GM19240 (cell line): ENCODE measurements at regions not wholly inside any gene's neighbourhood (a gene's known extent, or its start where the extent isn't known, plus 50 kb on each side); places are given as distances from the start of the nearest gene placed in this dataset.

Source experiments
- DNase-seq: peaks from one replicate; pipeline ENCODE4 v3.0.0; 2011; ENCODE audit warnings: low spot score; ENCODE audit not compliant: insufficient read length

DNA sequence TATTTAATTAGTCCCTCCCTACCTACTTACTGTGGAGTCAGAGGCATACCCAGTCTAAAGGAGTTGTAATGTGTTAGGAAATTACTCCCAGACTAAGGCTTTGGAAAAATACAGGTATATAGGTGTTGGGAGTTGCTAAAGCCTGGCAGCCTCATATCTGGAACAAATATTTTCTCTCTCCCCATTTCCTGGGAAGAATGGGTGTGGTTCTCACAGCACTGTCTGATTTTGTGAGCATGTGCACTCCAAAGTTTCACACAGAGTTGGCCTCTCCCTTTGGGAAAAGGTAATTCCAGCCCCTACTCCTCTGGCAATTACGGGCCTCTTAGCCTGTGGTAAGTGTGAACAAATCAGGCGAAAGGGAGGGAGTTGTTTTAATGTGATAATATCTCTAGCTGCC, 187.0 kb downstream of the MID1IP1 start:
- no peak for DNase-seq

- no peak for DNase-seq
Observed at GRCh38 chrX:38989076-38989475, 187.8 kb downstream of the MID1IP1 start.

DNA sequence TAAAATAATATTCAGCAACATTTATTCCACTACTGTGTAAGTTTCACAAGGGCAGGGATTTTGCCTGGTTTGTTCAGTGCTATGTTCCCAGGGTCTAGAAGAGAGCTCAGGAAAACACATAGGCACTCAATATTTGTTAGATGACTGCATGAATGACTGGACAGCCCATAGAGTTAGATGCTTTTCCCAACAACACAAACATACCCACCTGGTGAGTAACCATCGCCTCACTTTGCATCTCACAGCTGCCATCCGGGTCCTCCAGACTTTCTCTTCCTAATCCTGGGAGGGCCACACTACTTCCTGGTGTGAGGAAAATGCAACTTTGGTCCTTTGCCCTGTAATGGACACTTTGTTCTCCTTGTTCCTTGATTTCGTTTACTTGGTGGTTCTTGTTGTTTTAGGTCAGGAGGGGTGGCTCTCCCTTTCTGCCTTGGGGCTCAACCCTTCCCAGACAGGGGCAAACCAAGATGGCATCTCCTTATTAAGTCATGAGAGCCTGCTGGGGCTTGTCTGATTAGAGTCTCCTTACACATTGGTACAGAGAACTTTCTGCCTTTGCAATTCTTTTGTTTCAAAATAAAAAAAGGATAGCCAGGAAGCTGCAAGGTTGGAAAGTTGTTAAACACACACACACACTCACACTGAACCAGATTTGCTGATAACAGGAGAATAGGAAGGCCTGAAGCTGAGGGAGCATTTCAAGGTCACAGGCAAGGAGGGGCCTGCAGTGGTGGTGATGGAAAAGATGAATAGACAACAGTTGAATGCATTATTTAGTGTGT, 190.6 kb downstream of the MID1IP1 start:
- no peak for DNase-seq

- DNase-seq: no peak
Observed at GRCh38 chrX:38992441-38993096, 191.3 kb downstream of the MID1IP1 start.

DNA sequence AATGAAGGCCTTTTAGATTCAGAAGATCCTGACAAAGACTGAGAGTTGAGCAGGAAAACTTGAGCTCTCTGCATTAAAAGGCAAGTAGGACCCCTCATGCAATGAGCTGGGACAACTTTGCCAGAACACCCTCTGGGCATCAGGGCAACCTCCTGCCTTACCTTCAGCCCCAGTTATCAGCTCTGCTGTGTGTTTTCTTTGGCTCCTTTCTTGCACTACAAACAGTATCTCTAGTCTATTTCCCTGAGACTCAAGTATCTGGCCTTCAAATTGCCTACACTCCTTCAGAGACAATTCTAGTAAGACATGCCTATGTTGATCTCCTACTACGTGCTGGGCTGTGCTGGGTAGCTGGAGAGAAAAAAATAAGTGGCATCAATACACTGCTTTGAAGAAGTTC, 192.2 kb downstream of the MID1IP1 start:
- DNase-seq: no peak

DNA sequence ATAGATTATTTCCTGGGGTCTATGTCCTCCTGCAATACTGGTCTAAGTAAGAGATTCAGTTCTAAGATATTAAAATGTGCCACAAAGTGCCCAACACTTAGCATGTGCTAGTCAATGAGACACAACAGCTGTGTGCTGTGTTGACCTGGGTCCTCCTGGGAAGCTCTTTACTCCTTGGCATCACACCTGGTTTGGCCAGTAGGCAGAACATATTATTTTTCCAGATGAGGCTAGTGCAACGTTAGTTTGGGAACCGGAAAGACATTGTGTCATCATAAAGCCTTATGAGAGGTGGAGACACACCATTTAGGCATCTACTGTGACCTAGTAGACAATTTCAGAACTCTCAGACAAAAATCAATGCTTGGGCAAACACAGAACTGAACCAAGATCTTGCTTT, 197.8 kb downstream of the MID1IP1 start:
- no peak for DNase-seq

GRCh38 chrX:38999967-39000745, 198.9 kb downstream of the MID1IP1 start:
- no peak for DNase-seq

GRCh38 chrX:39000802-39001201, 199.5 kb downstream of the MID1IP1 start:
- no peak for DNase-seq

DNA sequence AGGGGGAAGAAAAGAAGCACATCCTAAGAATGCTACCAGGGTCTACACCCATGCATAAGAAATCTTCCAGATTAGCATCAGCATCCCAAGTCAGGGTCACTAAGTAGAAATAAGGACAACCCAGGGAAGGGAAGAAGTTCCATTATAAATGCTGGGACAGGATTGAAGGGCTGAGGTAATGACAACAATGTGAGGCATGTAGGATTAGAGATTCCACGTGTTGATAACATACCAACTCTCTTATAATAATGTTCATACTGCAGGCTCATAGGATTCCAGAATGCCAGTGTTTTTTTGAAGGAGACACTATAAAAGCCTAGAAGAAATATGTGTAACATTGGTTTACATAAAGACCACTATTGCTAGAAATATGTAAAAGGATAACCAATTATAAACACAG, 201.2 kb downstream of the MID1IP1 start:
- no peak for DNase-seq

DNA sequence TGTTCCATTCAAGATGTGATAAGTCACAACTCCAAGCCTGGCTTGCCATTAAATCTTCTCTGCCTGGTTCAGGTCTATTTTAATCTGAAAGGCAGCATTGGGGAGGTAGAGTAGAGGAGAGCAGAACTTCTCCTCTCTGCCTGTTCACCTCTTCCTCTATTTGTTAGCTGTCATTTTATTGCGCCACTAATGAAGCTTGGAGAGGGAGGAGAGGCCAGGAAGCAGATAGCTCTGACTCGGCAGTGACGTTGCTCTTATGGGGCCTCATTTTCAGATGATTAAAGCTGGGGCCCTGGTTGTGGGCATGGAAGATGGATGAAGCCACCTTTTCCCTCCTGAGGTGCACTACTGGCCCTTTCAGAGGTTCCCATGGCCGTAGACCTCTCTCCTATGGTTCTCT, 207.3 kb downstream of the MID1IP1 start:
- no peak for DNase-seq

GRCh38 chrX:39011454-39012221, 210.4 kb downstream of the MID1IP1 start:
- no peak for DNase-seq

- DNase-seq: no peak
Observed at GRCh38 chrX:39012621-39013111, 211.4 kb downstream of the MID1IP1 start.

- DNase-seq: no peak
Observed at GRCh38 chrX:39016556-39016955, 215.3 kb downstream of the MID1IP1 start.

GRCh38 chrX:39017077-39017476, 215.8 kb downstream of the MID1IP1 start:
- no peak for DNase-seq

GRCh38 chrX:39017716-39018115, 216.5 kb downstream of the MID1IP1 start:
- no peak for DNase-seq

DNA sequence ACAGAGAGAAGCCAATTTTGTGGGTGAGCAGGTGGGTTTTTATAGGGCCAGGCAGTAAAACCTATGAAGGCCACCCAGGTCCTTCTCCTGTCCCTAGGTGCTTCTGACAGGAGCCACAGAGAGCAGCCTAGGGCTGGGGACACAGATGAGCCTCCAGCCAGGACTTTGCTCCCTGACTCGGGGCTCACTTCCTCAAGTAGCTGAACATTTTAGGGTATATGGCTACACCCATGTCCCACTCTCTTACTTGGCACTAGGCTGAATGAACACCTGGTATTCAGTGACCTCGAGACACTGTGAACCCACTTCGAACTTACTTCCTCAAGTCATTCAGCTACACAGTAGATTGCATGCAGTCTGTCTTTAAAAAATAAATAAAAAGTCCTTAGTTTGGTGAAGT, 217.3 kb downstream of the MID1IP1 start:
- DNase-seq: no peak

GRCh38 chrX:39019056-39019455, 217.8 kb downstream of the MID1IP1 start:
- DNase-seq: no peak

DNA sequence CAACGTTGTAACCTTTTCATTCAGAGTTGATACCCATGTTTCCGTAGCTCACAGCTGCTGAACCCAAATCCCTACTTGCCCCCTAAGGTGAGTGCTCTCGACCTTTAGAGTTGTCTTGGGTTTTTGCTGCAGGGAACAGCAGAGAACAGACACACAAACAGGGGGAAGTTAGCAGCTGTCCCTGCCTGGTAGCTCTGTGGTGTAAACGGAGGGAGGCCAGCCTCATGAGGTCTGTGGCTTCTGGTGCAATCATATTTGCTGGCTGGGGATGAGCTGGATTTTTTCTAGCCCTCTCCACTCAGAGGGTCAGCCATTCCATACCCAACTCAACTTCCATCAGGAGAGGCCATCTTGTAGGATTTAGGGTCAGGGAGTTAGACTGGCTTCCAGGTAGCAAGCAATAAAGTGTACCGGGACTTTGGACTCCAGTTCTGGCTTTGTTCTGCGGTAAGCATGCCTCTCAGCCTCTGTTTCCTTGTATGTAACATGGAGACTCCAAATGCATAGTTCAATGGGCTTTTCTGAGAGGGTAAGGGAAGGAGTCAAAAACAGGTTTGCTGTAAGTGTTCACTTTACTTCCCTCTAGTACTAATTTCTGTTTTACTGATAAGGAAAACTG, 218.9 kb downstream of the MID1IP1 start:
- DNase-seq: no peak

DNA sequence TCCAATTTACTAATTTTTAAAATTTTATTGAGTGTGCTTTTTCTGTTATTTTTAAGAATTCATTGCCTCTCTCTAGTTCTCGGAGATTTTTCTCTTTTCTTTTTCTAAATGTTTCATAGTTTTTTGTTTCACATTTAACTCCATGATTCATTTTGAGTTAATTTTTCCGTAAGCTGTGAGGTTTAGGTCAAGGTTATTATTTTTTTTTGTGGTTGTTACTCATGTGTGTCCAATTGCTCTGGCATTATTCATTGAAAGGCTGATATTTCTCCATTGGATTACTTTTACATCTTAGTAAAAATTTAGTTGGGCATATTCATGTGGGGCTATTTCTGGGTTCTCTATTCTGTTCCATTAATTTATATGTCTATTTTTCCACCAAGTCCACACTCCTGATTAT, 220.8 kb downstream of the MID1IP1 start:
- no peak for DNase-seq

DNA sequence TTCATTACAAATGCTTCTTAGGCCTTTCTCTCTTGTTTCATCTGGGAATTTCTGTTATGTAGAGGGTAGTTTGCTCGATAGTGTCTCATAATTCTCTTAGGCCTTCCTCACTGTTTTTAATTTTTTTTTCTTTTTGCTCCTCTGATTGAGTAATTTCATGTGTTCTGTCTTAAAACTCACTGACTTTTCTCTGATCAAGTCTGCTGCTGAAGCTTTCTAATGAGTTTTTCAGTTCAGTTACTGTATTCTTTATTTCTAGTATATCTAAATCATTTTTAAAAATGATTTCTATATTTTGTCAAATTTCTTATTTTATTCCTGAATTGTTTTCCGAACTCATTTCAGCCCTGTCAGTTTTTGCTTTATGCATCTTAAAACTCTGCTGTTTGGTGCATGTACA, 228.0 kb downstream of the MID1IP1 start:
- DNase-seq: no peak

DNA sequence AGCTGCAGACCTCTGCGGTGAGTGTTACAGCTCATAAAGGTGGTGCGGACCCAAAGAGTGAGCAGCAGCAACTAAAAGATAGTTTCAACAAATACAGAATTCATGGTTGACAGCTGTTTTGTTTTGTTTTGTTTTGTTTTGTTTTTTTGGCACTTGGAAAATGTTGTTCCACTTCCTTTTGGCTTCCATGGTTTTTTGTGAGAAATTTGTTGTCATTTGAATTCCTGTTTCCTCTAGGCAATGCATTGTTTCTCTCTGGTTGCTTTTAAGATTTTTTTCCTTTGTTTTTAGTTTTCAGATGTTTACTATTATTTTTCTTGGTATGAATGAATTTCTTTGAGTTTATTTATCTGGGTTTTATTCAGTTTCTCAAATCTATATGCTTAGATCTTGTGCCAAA, 229.4 kb downstream of the MID1IP1 start:
- no peak for DNase-seq
